Activated CD4-positive, alpha-beta T cell treated with anti-CD3 and anti-CD28 coated beads, Interleukin-2, amount 50 U/mL, for 48 hours (primary cell): ENCODE measurements at regions not wholly inside any gene's neighbourhood (a gene's known extent, or its start where the extent isn't known, plus 50 kb on each side); places are given as distances from the start of the nearest gene placed in this dataset.
"Not testable (repeated sequence)": the region's sequence is repeated elsewhere in the genome, so short reads cannot be mapped to it uniquely, and the experiment has no call there.

Source experiments
- DNase-seq, 2 experiments: peaks; one replicate each; pipeline ENCODE4 v3.0.0-alpha.2; 2020

DNA sequence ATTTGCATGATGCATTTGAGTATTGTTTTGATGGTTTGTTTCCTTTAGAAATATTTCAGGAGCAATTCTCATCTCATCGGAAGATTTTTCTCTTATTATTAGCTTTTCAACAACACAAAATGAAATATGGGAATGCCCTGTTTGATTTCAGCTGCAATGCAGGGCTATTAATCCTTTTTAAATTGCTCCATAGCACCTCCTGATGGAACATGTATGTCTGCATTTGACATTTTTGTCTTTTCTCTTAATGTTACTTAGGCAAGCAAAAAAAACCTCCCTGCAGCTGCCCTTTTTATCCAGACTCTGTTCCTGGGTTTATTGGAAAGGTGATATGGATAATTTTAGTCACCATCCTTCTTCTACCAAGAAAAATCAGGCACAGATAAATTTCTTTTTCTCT, 895.8 kb downstream of the RPS29 start:
- no peak for DNase-seq

DNA sequence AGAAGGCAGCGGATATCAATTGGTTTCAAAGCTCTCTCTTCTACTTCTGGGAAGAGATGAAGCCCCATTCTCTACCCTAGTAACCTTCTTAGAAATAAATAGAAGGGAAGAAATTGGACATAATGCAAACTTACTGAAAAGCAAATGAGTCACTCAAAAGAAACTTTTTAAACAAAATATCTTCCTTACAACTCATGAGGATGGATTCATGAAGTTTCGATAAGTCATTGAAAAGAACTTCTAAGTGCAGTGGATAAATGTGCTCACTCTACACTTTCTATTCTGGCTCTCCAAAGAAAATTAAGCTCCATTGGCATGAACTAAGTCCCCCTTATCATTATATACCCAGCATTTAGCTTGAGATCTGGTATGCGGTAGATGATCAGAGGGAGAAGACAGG, 899.5 kb downstream of the RPS29 start:
- no peak for DNase-seq

DNA sequence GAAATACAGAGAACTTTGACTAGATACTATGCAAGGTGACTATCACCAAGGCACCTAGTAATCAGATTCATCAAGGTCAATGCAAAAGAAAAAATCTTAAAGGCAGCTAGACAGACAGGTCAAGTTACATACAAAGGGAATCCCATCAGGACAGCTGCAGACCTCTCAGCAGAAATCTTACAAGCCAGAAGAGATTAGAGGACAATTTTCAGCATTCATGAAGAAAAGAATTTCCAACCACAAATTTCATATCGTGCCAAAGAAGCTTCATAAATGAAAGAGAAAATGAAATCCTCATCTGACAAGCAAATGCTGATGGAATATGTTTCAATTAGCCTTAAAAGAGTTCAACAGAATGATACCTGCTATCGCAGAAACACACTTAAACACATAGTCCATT, 913.7 kb downstream of the RPS29 start:
- DNase-seq: no peak

DNA sequence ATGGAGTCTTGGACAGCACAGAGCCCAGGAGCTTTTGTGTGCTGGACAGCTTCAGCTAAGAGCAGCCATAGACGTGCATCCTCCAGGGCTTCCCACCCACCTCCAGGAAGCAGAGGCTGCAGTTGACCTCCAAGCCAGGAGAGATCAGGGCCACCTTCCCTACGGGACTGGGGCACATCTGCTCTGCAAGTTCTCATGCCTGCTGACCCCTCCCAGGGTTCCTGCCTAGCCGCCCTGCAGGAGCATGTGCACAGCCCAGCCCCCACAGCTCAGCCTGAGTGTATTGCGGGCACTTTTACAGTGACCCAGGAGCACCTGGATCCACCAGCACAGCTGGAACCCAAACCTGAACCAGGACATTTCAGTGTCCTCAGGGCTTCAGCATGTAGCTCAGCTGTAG, 915.2 kb downstream of the RPS29 start:
- no peak for DNase-seq

DNA sequence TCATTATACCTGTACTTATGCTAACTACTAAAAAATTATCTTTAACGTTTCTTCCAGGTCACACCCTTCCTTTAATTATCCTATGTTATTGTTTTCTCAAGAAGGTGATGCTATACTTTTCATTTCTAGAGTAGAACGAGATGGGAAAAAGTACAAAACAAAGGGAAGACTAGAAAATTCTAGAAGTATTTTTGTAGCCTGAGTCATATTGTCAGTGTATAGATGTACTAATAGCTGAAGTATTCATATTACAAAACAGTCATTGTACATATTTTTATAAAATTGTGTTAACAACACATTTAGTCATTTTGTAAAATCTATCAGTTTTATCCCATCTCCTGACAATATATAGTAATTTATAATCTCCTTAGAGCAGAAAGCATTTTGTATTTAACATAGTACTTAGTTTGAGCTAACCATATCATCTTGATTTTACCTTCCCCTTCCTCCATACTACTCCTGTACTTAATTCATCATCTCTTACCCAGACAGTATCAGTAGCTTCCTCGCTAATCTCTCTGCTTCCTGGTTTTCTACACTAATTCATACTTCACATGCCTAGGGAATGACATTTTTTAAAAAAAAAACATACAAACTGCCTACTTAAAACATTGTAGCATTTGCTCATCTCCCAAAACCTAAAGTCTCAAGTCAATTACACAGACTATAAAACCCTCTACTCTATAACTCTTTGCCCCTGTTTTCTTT, 920.9 kb downstream of the RPS29 start:
- no peak for DNase-seq

DNA sequence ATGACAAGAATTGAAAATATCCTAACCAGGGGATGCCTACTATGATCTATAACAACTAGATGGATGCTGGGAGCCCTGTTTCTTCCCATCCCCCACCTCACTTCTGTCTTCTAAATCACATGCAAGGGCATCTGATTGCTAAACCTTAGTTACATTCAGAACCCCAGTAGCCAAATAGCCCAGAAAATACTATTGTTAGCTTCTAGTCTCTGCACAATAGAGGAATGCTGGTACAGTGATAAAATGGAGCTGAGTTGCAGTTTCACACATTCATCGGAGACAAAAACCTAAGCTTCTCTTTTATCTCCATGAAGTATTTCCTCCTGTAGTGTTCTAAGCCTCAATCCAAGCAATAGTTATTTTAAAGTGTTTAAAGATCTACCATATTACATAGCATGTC, 942.9 kb downstream of the RPS29 start:
- DNase-seq: no peak

DNA sequence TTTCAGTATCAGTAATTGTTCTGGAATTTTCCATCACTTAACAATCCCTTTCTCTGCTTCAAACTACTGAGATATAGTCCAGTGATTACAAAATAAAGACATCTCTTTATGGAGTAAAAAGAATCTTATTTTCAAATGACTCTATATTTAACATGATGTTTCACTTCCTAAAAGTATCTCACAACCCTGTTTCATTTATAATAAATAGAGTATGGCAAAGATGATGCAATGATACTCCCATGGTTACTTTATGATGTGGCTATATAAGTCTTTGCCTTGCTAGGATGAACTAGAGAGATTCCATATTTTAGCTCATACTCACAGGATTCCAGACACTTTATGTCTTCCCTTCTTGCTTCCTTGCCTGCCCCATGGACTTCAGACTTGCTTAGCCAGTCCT, 953.5 kb upstream of the MDGA2 start:
- no peak for DNase-seq

DNA sequence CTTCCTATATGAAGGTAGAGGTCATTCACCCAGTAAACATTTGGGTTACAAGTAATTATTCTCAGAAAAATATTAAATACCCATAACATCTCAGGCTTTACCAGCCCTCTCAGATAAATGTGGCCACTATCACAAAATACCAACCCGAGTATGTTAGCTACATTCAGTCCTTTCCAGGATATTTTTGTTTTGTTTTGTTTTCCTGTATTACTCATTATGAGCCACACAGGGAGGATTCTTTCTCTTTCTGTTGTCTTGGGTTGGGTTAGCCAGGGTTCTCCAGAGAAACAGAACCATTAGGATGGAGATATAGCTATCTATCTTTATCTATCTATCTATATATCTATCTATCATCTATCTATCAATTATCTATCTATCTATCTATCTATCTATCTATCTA, 947.6 kb upstream of the MDGA2 start:
- no peak for DNase-seq

DNA sequence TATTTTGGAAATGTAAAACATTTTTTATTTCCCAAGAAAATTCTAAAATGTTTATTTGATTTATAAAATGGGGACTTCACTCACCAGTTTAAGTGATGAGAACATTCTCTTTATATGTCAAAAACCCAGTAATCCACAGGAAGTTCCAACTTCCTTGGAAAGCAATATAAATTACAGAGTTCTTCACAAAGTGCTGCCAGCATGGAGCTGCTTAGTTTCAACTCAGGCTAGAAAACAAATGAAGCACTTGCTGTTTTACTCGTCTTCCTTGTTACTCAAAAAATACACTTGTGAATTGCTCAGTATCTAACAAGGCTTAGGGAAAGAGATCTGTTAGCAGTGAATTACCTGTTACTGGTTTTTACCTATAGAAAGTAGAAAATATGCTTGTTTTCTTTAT, 942.7 kb upstream of the MDGA2 start:
- no peak for DNase-seq

DNA sequence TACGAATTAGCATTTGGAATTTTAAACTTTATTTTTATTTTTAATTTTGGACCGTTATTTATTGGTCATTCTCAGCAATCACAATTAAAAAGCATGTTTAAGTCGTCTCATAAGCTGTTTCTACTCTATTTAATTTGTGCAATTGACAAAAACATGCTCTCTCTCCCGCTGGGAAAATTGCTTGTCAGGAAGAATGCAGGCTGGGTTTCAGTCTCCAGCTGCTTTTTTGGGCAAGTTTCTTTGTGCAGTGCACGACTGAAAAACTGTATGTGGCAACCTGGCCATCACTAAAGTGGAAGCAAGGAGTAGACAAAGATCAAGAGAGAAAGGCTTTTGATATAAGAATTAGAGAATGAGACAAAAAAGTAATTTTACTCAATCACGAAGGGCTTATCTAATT, 941.5 kb upstream of the MDGA2 start:
- DNase-seq: no peak

DNA sequence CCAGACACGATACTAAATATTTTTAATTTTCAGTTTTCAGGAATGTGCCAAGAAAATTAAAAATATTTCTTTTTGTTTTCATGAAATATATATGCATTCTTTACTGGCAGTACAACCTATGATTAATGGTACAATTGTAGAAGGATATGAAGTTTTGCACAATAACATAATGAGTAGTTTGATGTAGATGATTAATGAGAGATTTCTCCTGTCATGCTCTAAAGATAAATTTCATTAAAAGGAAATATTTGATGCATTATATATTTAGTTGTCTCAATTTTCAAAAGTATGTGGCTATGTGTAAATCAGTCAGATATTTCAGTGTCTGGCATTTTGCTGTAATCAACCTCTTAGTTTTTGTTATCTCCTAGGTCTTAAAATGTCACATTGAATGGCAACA, 940.2 kb upstream of the MDGA2 start:
- DNase-seq: no peak

DNA sequence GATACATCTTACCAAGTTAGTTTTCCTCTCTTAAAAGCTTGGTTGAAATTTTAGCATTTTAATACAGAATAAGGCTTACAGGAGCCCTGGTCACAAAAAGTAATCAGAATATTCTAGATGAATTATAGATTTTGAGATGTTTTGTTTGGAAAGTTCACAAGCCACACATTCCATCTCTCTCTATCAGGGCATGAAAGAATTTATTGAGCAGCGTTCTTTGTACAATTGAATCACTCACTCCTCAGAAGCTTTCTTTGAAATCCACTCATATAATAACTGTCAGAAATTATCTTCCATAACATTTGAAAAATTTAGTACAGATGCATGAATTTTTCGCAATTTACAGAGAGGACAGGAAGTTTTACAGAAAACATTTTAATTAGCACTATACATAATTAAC, 938.6 kb upstream of the MDGA2 start:
- no peak for DNase-seq

DNA sequence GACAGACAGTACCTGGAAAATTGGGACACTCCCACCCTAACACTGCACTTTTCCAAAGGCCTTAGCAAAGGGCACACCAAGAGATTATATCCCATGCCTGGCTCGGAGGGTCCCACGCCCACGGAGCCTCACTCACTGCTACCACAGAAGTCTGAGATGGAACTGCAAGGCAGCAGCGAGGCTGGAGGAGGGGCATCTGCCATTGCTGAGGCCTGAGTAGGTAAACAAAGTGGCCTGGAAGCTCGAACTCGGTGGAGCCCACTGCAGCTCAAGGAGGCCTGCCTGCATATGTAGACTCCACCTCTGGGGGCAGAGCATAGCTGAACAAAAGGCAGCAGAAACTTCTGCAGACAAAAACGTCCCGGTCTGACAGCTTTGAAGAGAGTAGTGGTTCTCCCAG, 931.6 kb upstream of the MDGA2 start:
- not testable (repeated sequence) for DNase-seq

DNA sequence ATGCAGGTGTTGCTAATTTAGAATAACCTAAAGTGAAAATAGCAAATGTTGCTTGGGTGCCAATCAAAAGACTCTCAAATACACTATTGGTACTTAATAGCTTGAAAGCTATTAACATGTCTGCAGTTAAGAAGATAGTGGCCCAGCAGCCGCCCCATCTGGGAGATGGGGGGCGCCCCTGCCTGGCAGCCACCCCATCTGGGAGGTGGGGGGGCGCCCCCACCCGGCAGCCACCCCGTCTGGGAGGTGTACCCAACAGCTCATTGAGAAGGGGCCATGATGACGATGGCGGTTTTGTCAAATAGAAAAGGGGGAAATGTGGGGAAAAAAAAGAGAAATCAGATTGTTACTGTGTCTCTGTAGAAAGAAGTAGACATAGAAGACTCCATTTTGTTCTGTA, 923.1 kb upstream of the MDGA2 start:
- DNase-seq: no peak

DNA sequence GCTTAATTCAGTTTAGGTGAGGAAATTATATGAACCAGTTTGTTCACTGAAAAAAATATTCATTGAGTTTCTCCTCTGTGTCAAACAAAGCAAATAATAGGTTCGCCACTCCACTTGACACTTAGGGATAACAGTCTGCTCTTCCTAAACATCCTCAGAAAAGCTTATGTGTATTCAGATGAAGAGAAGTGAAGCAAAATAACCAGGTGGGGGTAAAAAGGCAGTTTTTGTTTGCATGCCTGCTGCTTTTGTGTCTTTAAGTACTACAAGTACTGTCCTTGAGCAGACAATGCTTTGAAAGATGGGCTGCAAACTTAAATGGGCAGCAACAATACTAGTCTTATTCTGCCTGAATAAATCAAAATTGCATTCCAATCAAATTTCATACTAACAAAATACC, 910.7 kb upstream of the MDGA2 start:
- DNase-seq: no peak

DNA sequence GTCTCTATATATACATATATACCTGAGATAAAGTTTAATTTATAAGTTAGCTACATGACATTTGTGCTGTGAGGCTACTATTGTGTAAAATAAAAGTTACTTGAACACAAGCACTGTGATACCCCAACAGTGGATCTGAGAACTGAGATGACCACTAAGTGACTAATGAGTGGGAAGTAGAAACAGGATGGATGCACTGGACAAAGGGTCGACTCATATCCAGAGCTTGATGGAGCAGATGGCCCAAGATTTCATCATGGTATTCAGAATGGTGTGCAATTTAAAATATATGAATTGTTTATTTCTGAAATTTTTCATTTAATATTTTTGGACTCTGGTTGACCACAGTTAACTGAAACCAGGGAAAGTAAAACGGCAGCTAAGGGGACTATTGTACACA, 908.6 kb upstream of the MDGA2 start:
- no peak for DNase-seq

DNA sequence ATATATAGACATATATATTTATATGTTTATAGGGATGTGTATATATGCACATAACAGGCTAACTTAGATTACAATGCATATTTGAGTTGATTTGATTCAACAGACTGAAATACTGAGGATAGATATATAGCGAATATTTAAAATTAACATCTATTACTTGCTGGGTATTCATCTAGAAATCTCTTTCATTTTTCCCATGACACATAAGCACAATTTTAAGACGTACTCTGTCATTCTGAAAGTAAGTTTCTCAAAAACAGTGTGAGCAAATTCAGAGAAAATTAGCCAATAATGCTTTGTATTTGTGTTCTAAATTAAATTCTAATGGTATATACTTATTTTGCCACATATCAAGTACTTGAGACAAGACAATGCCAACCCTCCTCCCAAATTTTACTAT, 907.5 kb upstream of the MDGA2 start:
- no peak for DNase-seq

DNA sequence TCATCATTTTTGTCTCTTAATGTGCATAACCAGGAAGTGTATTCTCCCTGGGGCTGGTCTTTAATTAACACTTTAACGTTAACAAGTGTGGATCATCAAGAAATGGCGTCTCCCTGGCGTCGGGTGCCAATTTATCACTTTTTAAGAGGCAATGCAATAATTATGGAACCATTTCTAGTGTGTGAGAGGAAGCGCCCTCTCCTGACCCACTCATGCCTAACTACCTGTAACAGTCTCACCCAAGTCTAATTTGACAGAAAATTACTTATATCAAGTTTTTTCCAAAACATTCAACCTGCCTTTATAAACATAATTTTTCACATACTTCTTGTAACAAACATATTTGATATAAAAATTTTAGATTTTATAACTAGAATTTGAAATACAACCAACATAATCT, 905.3 kb upstream of the MDGA2 start:
- no peak for DNase-seq

DNA sequence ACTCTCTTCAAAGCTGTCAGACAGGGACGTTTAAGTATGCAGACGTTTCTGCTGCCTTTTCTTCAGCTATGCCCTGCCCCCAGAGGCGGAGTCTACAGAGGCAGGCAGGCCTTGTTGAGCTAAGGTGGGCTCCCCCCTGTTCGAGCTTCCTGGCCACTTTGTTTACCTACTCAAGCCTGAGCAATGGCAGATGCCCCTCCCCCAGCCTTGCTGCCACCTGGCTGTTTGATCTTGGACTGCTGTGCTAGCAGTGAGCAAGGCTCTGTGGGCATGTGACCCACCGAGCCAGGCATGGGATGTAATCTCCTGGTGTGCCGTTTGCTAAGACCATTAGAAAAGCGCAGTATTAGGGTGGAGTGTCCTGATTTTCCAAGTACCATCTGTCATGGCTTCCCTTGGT, 900.4 kb upstream of the MDGA2 start:
- no peak for DNase-seq

DNA sequence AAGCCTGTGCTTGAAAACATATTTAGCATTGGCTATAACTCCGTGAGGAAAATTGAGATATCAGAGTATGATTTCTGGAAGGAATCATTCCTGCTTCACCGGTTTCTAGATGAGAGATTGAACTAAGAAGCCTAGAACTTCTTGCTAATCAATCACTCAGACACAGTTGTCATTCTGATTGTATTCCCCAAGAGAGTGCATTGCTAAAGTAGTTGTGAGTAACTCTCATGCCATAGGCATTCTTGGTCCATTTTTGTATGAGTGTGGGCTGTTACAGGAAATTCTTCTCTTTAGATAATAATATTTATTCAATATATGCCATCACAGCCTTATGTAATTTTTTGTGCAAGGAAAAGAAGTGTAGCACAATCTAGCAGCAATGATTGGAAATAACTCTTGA, 893.3 kb upstream of the MDGA2 start:
- no peak for DNase-seq

DNA sequence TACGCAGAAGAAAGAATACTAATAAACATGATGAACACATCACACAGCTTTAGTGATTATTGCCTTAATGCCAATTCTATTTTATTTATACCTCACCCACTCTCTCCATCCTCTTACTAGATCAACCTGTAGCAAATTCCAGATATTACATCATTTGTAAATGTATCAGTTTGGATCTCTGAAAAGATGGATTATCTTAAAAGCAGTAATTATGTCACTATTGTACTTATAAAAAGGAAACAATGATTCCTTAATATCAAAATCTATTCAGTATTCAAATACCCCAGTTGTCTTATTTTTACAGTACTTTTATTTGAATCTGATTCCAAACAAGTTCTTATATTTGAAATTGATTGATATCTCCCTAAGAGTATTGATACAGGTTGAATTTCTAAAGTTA, 892.8 kb upstream of the MDGA2 start:
- no peak for DNase-seq

DNA sequence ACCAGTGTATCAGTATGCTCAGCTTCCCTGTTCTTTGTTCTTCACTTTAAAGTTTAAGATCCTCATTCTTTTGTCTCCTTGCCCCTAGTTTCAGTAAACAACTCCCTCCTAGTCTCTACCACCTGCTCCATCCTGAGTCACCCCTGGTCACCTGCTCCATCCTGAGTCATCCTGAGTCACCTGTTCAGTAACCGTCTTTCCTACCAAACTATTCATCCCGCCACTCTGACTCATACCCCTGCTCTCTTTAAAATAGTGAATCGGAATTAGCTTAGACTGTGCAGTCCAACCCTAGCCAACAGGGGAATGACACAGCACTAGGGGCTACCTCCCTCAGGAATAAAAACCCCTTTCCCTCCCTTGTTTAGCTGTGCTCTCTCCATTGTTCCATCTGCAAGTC, 888.1 kb upstream of the MDGA2 start:
- no peak for DNase-seq

DNA sequence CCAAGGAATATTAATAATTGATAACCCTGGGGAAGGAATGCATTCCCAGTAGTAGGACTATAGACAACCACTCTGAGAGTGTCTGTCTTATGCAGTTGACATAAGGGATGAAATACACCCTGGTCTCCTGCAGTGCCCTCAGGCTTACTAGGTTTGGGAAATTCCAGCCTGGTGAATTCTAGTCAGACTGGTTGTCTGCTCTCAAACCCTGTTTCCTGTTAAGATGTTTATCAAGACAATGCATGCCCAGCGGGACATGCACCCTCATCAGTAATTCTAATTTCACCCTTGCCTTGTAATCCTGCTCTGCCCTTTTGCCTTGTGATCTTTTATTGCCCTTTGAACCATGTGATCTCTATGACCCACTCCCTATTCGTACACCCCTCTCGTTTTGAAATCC, 886.0 kb upstream of the MDGA2 start:
- DNase-seq: not testable (repeated sequence)

DNA sequence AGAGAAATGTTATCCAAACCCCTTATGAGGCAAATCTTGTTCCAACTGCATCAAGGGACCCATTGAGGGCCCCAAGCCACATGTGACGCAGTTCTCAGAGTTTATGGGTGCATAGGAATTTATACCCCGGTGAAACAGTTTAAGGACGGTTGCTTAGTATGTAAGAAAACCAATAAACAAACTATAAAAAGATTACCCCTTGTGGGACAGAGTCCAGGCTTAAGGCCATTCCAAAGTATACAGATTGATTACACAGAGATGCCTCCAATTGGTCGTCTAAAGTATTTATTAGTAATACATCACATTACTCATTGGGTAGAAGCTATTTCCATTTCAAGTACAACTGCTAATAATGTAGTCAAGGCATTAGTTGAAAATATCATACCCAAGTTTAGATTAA, 885.0 kb upstream of the MDGA2 start:
- no peak for DNase-seq

DNA sequence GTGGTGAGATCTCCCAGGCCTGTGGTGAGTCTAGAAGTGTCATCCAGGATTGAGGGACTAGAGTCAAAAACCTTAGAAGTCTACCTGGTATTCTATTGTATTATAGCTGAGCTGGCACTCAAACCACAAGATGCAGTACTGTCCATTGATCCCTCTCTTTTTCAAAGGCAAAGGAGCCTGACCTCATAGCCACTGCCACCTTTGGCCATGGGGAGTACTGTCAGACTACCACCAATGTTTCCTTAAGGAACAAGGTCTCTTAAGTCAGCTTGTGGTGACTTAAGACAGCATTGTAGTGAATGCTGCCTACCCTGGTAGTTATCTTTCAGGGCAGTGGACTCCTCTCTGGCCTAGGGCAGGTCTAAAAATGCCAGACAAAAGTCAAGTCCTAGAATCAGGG, 878.0 kb upstream of the MDGA2 start:
- no peak for DNase-seq

DNA sequence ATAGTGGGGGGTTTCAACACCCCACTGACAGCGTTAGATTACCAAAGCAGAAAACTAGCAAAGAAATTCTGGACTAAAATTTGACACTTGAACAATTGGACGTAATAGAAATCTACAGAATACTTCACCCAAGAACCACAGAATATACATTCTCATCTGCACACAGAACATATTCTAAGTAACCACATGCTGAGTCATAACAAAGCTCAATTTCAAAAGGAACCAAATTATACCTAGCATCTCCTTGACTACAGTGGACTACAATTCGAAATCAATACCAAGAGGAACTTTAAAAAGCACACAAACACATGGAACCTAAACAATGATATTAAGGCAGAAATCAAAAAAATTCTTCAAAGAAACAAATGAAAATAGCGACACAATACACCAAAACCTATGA, 871.6 kb upstream of the MDGA2 start:
- DNase-seq: no peak
